ENCODE measurements at regions not wholly inside any gene's neighbourhood (a gene's known extent, or its start where the extent isn't known, plus 50 kb on each side); places are given as distances from the start of the nearest gene placed in this dataset.

DNA sequence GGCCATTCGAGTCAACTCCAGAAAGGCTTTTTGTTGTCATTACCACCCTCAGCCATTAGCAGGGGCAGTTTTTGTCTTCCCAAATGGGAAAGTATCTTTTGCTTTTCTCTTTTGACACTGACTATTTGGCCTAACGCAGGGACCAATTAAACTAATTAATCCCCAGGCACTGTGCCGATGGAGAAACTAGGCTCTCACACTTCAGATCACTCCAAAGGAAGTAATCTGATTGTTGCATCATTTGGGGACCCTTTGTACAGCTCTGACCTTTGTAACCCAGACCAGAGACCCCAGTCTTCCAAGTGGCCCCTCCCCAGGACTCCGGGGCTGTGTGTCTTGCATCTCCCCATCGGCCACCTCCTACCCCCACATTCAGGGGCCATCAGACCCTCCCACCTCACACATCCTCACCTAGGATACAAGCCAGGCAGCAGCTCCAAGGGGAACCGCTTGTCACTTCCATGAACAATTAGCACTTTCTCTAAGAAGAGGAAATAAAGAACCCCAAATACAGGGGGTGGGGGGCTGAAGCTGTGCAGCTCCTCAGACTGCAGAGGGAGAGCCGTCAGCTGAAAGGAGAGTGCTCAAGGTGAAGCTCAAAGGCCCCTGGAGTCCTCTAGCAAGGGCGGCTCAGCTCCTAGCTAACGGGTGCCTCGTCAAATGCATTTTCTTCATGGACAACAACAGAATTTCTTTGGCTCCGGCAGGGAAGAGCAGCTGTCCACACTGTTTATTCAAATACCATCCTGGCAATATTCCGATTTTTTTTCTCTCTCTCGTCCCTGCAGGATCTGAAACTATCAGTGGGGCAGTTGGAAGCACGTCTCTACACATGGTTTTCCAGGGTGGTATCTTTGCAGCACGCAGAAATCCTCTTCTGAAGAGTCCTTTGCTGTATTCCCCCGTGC lies 64.3 kb upstream of the DIO3 start:
- no peak overlapping the region for H3K4me3 ChIP-seq (ENCODE audit: insufficient read depth, low read length)
- H2AFZ ChIP-seq (ENCODE audit: low read length) = no peak overlapping the region
- no peaks in the 10 kb centered on the region for H3K79me2 ChIP-seq (ENCODE audit: insufficient read depth, low read length)
- H3K27me3 ChIP-seq (ENCODE audit: insufficient read depth, low read length) = peaks cover 5% of the 10 kb centered on the region
- H3K4me2 ChIP-seq (ENCODE audit: insufficient read depth, low read length) = no peak overlapping the region
- H3K9me3 ChIP-seq (ENCODE audit: low read depth, low read length) = no peaks in the 10 kb centered on the region
- no peak for TF ChIP-seq CTCF (IDR thresholded peaks at IDR 0.05; ENCODE audit: extremely low read depth, low read depth, low read length)
- no peaks in the 10 kb centered on the region for H3K4me1 ChIP-seq (ENCODE audit: insufficient read depth, low read length)
- no peak for DNase-seq (ENCODE audit: insufficient read length, low spot score, missing footprints)
- no peaks in the 10 kb centered on the region for H3K36me3 ChIP-seq (ENCODE audit: insufficient read depth, low read length)
- H3K27ac ChIP-seq (ENCODE audit: low read depth, low read length) = no peak overlapping the region
- no peaks in the 10 kb centered on the region for H4K20me1 ChIP-seq (ENCODE audit: insufficient read depth, low read length)

- TF ChIP-seq CTCF (IDR thresholded peaks at IDR 0.05; ENCODE audit: extremely low read depth, low read depth, low read length) = no peak
- Histone ChIP-seq H3K4me1 (ENCODE audit: insufficient read depth, low read length) (no peaks in the 10 kb centered on the region), H3K4me2 (ENCODE audit: insufficient read depth, low read length) (no peak overlapping the region), H3K9me3 (ENCODE audit: low read depth, low read length) (no peaks in the 10 kb centered on the region), H3K36me3 (ENCODE audit: insufficient read depth, low read length) (no peaks in the 10 kb centered on the region), H3K79me2 (ENCODE audit: insufficient read depth, low read length) (no peaks in the 10 kb centered on the region), H3K27ac (ENCODE audit: low read depth, low read length) (no peak overlapping the region), H3K27me3 (ENCODE audit: insufficient read depth, low read length) (peaks cover 5% of the 10 kb centered on the region), H2AFZ (ENCODE audit: low read length) (no peak overlapping the region), H3K4me3 (ENCODE audit: insufficient read depth, low read length) (no peak overlapping the region), H4K20me1 (ENCODE audit: insufficient read depth, low read length) (no peaks in the 10 kb centered on the region)
- DNase-seq (ENCODE audit: insufficient read length, low spot score, missing footprints) = peak; percentile 61
Measured at GRCh38 chr14:101497684-101498525, 63.4 kb upstream of the DIO3 start.

DNA sequence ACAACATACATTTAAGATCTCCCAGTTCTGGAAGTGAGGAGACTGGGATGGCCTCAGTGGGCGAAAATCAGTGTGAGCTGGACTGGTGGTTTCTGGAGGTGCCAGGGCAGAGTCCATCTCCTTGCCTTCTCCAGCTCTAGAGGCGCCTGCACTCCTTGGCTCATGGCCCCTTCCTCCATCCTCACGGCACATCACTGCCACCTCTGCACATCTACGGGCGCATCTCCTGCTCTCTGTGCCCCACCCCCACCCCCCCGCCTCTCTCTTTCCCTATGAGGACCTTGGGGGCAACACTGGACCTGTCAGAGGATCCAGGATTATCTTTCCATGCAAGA lies 62.8 kb upstream of the DIO3 start:
- no peak for TF ChIP-seq CTCF (IDR thresholded peaks at IDR 0.05; ENCODE audit: extremely low read depth, low read depth, low read length)
- no peaks in the 10 kb centered on the region for H3K79me2 ChIP-seq (ENCODE audit: insufficient read depth, low read length)
- no peak overlapping the region for H3K27ac ChIP-seq (ENCODE audit: low read depth, low read length)
- H2AFZ ChIP-seq (ENCODE audit: low read length) = no peak overlapping the region
- peak; percentile 27 for DNase-seq (ENCODE audit: insufficient read length, low spot score, missing footprints)
- H3K9me3 ChIP-seq (ENCODE audit: low read depth, low read length) = no peaks in the 10 kb centered on the region
- no peak overlapping the region for H3K4me2 ChIP-seq (ENCODE audit: insufficient read depth, low read length)
- no peaks in the 10 kb centered on the region for H3K4me1 ChIP-seq (ENCODE audit: insufficient read depth, low read length)
- peaks cover 5% of the 10 kb centered on the region for H3K27me3 ChIP-seq (ENCODE audit: insufficient read depth, low read length)
- H3K36me3 ChIP-seq (ENCODE audit: insufficient read depth, low read length) = no peaks in the 10 kb centered on the region
- H4K20me1 ChIP-seq (ENCODE audit: insufficient read depth, low read length) = no peaks in the 10 kb centered on the region
- no peak overlapping the region for H3K4me3 ChIP-seq (ENCODE audit: insufficient read depth, low read length)

DNA sequence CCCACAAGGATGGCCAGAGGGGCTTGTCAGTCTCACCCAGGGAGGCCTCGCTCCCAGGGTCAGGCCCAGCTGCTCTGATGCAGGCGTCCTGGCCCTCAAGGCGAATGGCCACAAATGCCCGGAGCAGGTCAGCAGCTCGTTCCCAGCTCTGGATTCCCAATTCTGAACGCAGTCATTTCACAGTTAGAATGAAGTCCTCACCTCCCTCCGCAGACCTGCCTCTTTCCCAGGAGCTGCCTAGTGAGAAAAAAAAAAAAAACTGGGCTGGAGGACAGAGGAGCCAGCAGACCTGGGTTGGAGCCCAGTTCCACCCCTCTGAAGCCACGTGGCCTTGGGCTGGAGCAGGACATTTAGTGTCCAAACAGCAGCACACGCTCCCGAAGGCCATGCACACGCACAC lies 62.2 kb upstream of the DIO3 start:
- no peaks in the 10 kb centered on the region for H3K4me1 ChIP-seq (ENCODE audit: insufficient read depth, low read length)
- H2AFZ ChIP-seq (ENCODE audit: low read length) = no peak overlapping the region
- H3K36me3 ChIP-seq (ENCODE audit: insufficient read depth, low read length) = no peaks in the 10 kb centered on the region
- H3K79me2 ChIP-seq (ENCODE audit: insufficient read depth, low read length) = no peaks in the 10 kb centered on the region
- H3K27ac ChIP-seq (ENCODE audit: low read depth, low read length) = no peak overlapping the region
- DNase-seq (ENCODE audit: insufficient read length, low spot score, missing footprints) = peak; percentile 31
- H3K4me3 ChIP-seq (ENCODE audit: insufficient read depth, low read length) = no peak overlapping the region
- peaks cover 5% of the 10 kb centered on the region for H3K27me3 ChIP-seq (ENCODE audit: insufficient read depth, low read length)
- H4K20me1 ChIP-seq (ENCODE audit: insufficient read depth, low read length) = no peaks in the 10 kb centered on the region
- no peak for TF ChIP-seq CTCF (IDR thresholded peaks at IDR 0.05; ENCODE audit: extremely low read depth, low read depth, low read length)
- H3K9me3 ChIP-seq (ENCODE audit: low read depth, low read length) = no peaks in the 10 kb centered on the region
- H3K4me2 ChIP-seq (ENCODE audit: insufficient read depth, low read length) = no peak overlapping the region
